Vagina (tissue), 2 donors: ENCODE measurements at regions not wholly inside any gene's neighbourhood (a gene's known extent, or its start where the extent isn't known, plus 50 kb on each side); places are given as distances from the start of the nearest gene placed in this dataset.
"Not testable (repeated sequence)": the region's sequence is repeated elsewhere in the genome, so short reads cannot be mapped to it uniquely, and the experiment has no call there.

Source experiments
- DNase-seq, 2 donors: peaks; one replicate each; pipeline ENCODE4 v3.0.0-alpha.2; 2017; ENCODE audit errors: extremely low spot score in 2 of 2
- H3K27ac ChIP-seq: fragments of 200-600 bp; sonication (generic); one replicate; pipeline ENCODE4 v1.5.1; 2019
- H3K27me3 ChIP-seq: fragments of 200-600 bp; sonication (generic); one replicate; pipeline ENCODE4 v1.5.1; 2019
- H3K36me3 ChIP-seq, 2 donors: fragments of 200-600 bp; sonication (generic); one replicate each; pipeline ENCODE4 v1.5.1; 2017 to 2019
- H3K4me1 ChIP-seq: fragments of 200-600 bp; sonication (generic); one replicate; pipeline ENCODE4 v1.5.1; 2019
- H3K4me3 ChIP-seq, 2 donors: fragments of 200-600 bp; sonication (generic); 1 replicate in 1 of 2; 2 replicates in 1 of 2; pipeline ENCODE4 v1.5.1; 2016 to 2019
- H3K9me3 ChIP-seq: fragments of 200-600 bp; sonication (generic); one replicate; pipeline ENCODE4 v1.5.1; 2019
- CTCF ChIP-seq, 3 experiments: fragments of 450-650 bp in 2 of 3; fragments of 200-600 bp in 1 of 3; sonication (generic) in 1 of 3; IDR thresholded peaks; one replicate each; pipeline ENCODE4 v1.5.1; 2017 to 2019; ENCODE audit warnings: antibody characterized with exemption in 3 of 3, mild to moderate bottlenecking in 2 of 3, moderate library complexity in 2 of 3
- POLR2A ChIP-seq, 2 donors: fragments of 450-650 bp; IDR thresholded peaks; one replicate each; pipeline ENCODE4 v1.6.1; 2017; ENCODE audit warnings: antibody characterized with exemption in 2 of 2, mild to moderate bottlenecking in 2 of 2, moderate library complexity in 2 of 2
- POLR2AphosphoS5 ChIP-seq, 2 donors: sonication (generic); formaldehyde crosslinking; IDR thresholded peaks; one replicate each; pipeline ENCODE4 v1.9.0; 2017; ENCODE audit warnings: antibody characterized with exemption in 2 of 2, mild to moderate bottlenecking in 2 of 2, low read depth in 1 of 2; ENCODE audit not compliant: insufficient read depth in 1 of 2
- intact Hi-C: fragments of 100-400 bp; cut with DNase I; formaldehyde crosslinking; loops from one replicate; pipeline ENCODE4 v1.15.1; 2023

- DNase-seq: no peak
These were observed 214.8 kb downstream of the EMP1 start for GRCh38 chr12:13411287-13411686.

GRCh38 chr12:13405961-13406703 lies 209.6 kb downstream of the EMP1 start:
- intact Hi-C loops: no loop called here
- DNase-seq: peak in 1 of 2 donors; percentile 69
- TF ChIP-seq POLR2AphosphoS5 (IDR thresholded peaks at IDR 0.05; ENCODE audit: insufficient read depth in 1 of 2, low read depth in 1 of 2) (no peak), POLR2A (IDR thresholded peaks at IDR 0.05) (no peak), CTCF (IDR thresholded peaks at IDR 0.05) (no peak)

More at GRCh38 chr12:13411287-13411686, 214.8 kb downstream of the EMP1 start:
- Histone ChIP-seq H3K9me3 (no peaks in the 10 kb centered on the region), H3K36me3 (no peaks in the 10 kb centered on the region), H3K27ac (no peak overlapping the region), H3K4me3 (no peak overlapping the region), H3K4me1 (no peaks in the 10 kb centered on the region), H3K27me3 (no peaks in the 10 kb centered on the region)
- intact Hi-C loops: no loop called here
- TF ChIP-seq POLR2A (IDR thresholded peaks at IDR 0.05) (no peak), POLR2AphosphoS5 (IDR thresholded peaks at IDR 0.05; ENCODE audit: insufficient read depth in 1 of 2, low read depth in 1 of 2) (no peak), CTCF (IDR thresholded peaks at IDR 0.05) (no peak)

GRCh38 chr12:13404631-13405473 lies 208.3 kb downstream of the EMP1 start:
- TF ChIP-seq POLR2AphosphoS5 (IDR thresholded peaks at IDR 0.05; ENCODE audit: insufficient read depth in 1 of 2, low read depth in 1 of 2) (no peak), CTCF (IDR thresholded peaks at IDR 0.05) (no peak), POLR2A (IDR thresholded peaks at IDR 0.05) (no peak)
- Histone ChIP-seq H3K36me3 (no peaks in the 10 kb centered on the region), H3K4me3 (no peak overlapping the region), H3K9me3 (no peaks in the 10 kb centered on the region), H3K27me3 (no peaks in the 10 kb centered on the region), H3K27ac (no peak overlapping the region), H3K4me1 (no peaks in the 10 kb centered on the region)
- DNase-seq: no peak
- intact Hi-C loops: no loop called here

More at GRCh38 chr12:13405961-13406703, 209.6 kb downstream of the EMP1 start:
- H3K27ac ChIP-seq: no peak overlapping the region
- no peaks in the 10 kb centered on the region for H3K9me3 ChIP-seq
- H3K4me1 ChIP-seq: no peaks in the 10 kb centered on the region
- H3K4me3 ChIP-seq: no peak overlapping the region
- H3K27me3 ChIP-seq: no peaks in the 10 kb centered on the region
- H3K36me3 ChIP-seq: no peaks in the 10 kb centered on the region

GRCh38 chr12:13404111-13404628 lies 207.6 kb downstream of the EMP1 start:
- DNase-seq: no peak
- no peaks in the 10 kb centered on the region for H3K9me3 ChIP-seq
- no peaks in the 10 kb centered on the region for H3K4me1 ChIP-seq
- H3K36me3 ChIP-seq: no peaks in the 10 kb centered on the region
- H3K4me3 ChIP-seq: no peak overlapping the region
- intact Hi-C loops: no loop called here
- no peak overlapping the region for H3K27ac ChIP-seq
- no peaks in the 10 kb centered on the region for H3K27me3 ChIP-seq
- TF ChIP-seq POLR2A (IDR thresholded peaks at IDR 0.05): no peak
- TF ChIP-seq CTCF (IDR thresholded peaks at IDR 0.05): no peak
- TF ChIP-seq POLR2AphosphoS5 (IDR thresholded peaks at IDR 0.05; ENCODE audit: insufficient read depth in 1 of 2, low read depth in 1 of 2): no peak

- H3K4me1 ChIP-seq, H3K36me3 ChIP-seq, H3K27ac ChIP-seq, DNase-seq, H3K9me3 ChIP-seq, H3K27me3 ChIP-seq, intact Hi-C loops, H3K4me3 ChIP-seq: not testable (repeated sequence)
These were observed 194.8 kb downstream of the EMP1 start for GRCh38 chr12:13391375-13391774.
